Bronchial epithelial cell (primary cell): ENCODE measurements at regions not wholly inside any gene's neighbourhood (a gene's known extent, or its start where the extent isn't known, plus 50 kb on each side); places are given as distances from the start of the nearest gene placed in this dataset.

Source experiments
- DNase-seq: peaks from one replicate; pipeline ENCODE4 v3.0.0-alpha.2; 2010; ENCODE audit warnings: low read depth
- FAIRE-seq: peaks from 2 replicates; lab custom pipeline; 2011; peaks lifted over from hg19 to GRCh38; lab: Jason Lieb, UNC
- H3K27me3 ChIP-seq: 2 replicates; pipeline ENCODE4 v1.5.1; 2011; ENCODE audit warnings: low read length; ENCODE audit not compliant: control insufficient read depth, insufficient read depth
- H3K36me3 ChIP-seq: 2 replicates; pipeline ENCODE4 v1.5.1; 2011; ENCODE audit warnings: low read length; ENCODE audit not compliant: control insufficient read depth, insufficient read depth
- H3K4me3 ChIP-seq: 2 replicates; pipeline ENCODE4 v1.5.1; 2011; ENCODE audit warnings: mild to moderate bottlenecking, low read depth, low read length, control low read depth
- TF ChIP-seq, protein P1 (sequence below): IDR thresholded peaks from 2 replicates; pipeline ENCODE4 v1.5.1; 2011; ENCODE audit warnings: mild to moderate bottlenecking, moderate library complexity, low read length, control low read depth, inconsistent platforms; ENCODE audit not compliant: insufficient read depth, severe bottlenecking

DNA sequence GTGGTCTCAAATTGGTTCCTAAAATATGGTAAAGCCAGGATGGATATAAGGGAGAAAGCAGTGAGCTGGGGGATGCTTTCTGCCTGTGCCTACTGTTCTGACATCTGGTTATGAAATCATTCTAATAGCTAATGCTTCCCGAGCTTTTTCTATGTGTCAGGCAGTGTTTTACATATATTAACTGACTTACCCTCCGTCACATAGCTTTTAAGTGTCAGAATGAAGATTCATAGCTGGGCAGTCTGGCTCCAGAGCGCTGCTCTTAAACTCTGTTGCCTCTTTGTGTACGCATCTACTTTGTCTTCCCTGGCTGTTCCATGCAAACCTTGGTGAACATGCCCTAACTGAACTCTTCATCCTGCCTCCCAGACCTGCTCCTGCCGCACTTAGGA, 195.7 kb downstream of the LPIN1 start:
- FAIRE-seq, result no peak
- TF ChIP-seq, protein P1, sequence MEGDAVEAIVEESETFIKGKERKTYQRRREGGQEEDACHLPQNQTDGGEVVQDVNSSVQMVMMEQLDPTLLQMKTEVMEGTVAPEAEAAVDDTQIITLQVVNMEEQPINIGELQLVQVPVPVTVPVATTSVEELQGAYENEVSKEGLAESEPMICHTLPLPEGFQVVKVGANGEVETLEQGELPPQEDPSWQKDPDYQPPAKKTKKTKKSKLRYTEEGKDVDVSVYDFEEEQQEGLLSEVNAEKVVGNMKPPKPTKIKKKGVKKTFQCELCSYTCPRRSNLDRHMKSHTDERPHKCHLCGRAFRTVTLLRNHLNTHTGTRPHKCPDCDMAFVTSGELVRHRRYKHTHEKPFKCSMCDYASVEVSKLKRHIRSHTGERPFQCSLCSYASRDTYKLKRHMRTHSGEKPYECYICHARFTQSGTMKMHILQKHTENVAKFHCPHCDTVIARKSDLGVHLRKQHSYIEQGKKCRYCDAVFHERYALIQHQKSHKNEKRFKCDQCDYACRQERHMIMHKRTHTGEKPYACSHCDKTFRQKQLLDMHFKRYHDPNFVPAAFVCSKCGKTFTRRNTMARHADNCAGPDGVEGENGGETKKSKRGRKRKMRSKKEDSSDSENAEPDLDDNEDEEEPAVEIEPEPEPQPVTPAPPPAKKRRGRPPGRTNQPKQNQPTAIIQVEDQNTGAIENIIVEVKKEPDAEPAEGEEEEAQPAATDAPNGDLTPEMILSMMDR, result no peak
- DNase-seq, result no peak
- no peaks in the 10 kb centered on the region for H3K27me3 ChIP-seq
- H3K4me3 ChIP-seq, result no peak overlapping the region
- H3K36me3 ChIP-seq, result no peaks in the 10 kb centered on the region

DNA sequence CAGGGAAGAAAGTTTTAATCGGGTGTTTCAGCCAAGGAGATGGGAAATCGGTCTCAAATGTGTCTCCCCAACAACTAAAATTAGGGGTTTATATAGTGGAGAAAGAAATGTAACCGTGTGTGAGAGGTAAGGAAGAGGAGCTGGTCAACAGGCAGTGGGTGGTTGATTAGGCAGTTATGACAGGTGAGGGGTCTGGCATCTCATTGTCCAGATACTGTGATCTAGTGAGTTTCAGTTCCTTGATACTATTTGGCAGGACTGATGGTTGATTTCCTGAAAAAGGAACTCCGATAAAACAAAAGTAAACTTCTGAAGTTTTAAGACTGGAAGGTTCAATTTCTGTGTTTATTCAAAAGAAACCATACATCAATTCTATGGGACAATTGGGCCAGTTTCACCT, 197.9 kb downstream of the LPIN1 start:
- TF ChIP-seq, protein P1, result no peak
- Histone ChIP-seq H3K27me3 (no peaks in the 10 kb centered on the region), H3K36me3 (no peaks in the 10 kb centered on the region), H3K4me3 (no peak overlapping the region)
- FAIRE-seq (no peak), DNase-seq (no peak)

DNA sequence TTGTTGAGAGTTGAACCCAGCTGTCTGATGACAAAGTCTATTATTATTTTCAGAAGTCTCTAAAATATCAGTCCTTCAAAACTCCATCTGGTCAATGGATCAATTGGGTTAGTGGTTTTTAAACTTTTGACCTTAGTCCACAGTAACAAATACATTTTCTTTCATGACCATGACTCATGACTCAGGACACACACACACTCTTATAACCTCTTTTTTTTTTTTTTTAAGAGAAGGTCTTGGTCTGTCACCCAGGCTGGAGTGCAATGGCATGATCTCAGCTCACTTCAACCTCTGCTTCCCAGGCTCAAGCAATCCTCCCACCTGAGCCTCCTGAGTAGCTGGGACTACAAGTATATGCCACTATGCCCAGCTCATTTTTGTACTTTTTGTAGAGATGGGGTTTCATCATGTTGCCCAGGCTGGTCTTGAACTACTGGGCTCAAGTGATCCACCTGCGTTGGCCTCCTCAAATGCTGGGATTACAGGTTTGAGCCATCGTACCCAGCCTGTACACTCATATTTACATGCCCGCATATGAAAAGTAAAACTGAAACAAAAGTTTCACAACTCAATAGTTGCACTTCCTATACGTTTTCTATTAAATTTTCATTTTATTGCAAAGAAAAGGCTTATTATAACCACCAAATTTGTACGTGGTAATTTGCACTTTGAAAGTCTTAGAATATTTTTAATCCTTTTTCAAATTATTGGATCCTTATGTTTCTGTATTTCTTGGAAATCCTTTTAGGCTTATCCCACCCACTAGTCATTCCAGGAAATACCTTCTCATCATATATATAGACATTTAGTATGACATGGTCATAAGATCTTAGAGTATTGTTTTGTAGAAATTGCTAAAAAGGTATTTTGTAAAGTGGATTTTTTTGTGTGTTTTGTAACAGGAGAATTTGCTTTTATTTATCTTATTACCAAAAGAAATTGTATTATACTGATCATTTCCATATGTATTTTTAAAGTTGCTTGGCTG, 199.0 kb downstream of the LPIN1 start:
- H3K4me3 ChIP-seq, result no peak overlapping the region
- DNase-seq, result no peak
- H3K36me3 ChIP-seq, result no peaks in the 10 kb centered on the region
- no peak for FAIRE-seq
- TF ChIP-seq, protein P1, result no peak
- H3K27me3 ChIP-seq, result no peaks in the 10 kb centered on the region

DNA sequence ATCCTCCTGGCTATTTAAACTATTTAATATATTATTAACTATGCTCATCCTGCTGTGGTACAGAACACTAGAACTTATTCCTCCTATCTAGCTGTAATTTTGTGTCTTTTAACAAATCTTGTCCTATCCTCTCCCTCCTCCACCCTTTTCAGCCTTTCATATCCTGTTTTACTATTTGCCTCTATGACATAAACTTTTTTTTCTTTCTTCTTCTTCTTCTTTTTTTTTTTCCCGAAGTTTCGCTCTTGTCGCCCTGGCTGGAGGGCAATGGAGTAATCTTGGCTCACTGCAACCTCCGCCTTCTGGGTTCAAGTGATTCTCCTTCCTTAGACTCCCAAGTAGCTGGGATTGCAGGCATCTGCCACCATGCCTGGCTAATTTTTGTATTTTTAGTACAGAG, 201.5 kb downstream of the LPIN1 start:
- Histone ChIP-seq H3K36me3 (no peaks in the 10 kb centered on the region), H3K4me3 (no peak overlapping the region), H3K27me3 (no peaks in the 10 kb centered on the region)
- DNase-seq (no peak), FAIRE-seq (no peak)
- TF ChIP-seq, protein P1, result no peak

DNA sequence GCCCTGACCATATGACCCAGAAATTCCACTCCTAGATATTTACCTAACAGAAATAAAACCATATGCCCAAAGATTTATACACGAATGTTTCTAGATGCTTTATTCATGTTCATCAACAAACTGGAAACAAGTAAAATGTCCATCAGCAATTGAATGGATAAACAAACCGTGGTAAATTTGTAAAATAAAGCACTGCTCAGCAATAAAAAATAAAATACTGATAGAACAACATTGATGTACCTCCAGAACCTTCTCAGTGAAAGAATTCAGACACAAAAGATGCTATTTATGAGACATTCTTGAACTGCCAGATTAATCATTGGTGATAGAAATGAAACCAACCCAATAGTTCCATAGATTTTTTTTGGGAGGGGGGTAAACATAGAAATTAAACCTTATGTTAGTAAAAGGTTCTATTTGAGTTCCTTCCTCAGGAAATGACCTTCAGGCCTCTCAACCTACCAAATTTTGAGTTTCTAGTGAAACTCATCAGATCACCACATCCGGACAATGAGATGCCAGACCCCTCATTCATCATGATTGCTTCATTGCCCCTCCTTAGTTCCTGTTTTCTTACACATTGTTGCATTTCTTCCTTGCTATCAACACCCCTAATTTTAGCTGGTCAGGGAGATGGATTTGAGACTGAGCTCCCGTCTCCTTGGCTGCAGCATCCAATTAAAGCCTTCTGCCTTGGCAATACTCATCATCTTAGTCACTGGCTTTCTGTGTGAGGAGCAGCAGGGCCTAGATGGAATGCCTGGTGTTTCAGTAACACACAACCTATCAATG, 203.5 kb downstream of the LPIN1 start:
- H3K4me3 ChIP-seq, result no peak overlapping the region
- no peaks in the 10 kb centered on the region for H3K27me3 ChIP-seq
- DNase-seq (peak; percentile 3), FAIRE-seq (no peak)
- TF ChIP-seq, protein P1, result no peak
- H3K36me3 ChIP-seq, result no peaks in the 10 kb centered on the region
